ENCODE measurements at regions not wholly inside any gene's neighbourhood (a gene's known extent, or its start where the extent isn't known, plus 50 kb on each side); places are given as distances from the start of the nearest gene placed in this dataset.

DNA sequence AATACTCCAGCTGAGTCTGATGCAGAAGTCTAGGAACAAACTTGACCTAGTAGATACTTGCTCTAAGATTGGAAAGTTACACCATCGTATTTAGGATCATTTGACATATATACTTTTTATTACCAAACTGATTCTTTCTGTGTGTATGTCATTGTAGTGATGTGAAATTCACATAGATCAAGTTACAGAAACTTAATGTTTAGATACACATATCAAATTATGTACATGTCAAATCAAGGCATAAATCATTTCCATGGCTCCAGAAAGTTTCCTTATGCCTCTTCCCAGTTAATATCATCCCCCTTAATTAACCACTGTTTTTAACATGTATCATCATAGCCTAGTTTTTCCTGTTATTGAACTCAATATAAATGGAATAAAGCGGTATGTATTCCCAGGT lies 292.0 kb upstream of the CDH11 start:
- TF ChIP-seq, protein P1, sequence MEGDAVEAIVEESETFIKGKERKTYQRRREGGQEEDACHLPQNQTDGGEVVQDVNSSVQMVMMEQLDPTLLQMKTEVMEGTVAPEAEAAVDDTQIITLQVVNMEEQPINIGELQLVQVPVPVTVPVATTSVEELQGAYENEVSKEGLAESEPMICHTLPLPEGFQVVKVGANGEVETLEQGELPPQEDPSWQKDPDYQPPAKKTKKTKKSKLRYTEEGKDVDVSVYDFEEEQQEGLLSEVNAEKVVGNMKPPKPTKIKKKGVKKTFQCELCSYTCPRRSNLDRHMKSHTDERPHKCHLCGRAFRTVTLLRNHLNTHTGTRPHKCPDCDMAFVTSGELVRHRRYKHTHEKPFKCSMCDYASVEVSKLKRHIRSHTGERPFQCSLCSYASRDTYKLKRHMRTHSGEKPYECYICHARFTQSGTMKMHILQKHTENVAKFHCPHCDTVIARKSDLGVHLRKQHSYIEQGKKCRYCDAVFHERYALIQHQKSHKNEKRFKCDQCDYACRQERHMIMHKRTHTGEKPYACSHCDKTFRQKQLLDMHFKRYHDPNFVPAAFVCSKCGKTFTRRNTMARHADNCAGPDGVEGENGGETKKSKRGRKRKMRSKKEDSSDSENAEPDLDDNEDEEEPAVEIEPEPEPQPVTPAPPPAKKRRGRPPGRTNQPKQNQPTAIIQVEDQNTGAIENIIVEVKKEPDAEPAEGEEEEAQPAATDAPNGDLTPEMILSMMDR (conservative IDR thresholded peaks at IDR 0.05; ENCODE audit: low read depth, low read length) = no peak
- TF ChIP-seq EZH2 (IDR thresholded peaks at IDR 0.05; ENCODE audit: low read length, unreplicated experiment) = no peak
- no peak for TF ChIP-seq EZH2phosphoT487 (IDR thresholded peaks at IDR 0.05; ENCODE audit: borderline replicate concordance, low read length)
